ENCODE measurements at regions not wholly inside any gene's neighbourhood (a gene's known extent, or its start where the extent isn't known, plus 50 kb on each side); places are given as distances from the start of the nearest gene placed in this dataset.

DNA sequence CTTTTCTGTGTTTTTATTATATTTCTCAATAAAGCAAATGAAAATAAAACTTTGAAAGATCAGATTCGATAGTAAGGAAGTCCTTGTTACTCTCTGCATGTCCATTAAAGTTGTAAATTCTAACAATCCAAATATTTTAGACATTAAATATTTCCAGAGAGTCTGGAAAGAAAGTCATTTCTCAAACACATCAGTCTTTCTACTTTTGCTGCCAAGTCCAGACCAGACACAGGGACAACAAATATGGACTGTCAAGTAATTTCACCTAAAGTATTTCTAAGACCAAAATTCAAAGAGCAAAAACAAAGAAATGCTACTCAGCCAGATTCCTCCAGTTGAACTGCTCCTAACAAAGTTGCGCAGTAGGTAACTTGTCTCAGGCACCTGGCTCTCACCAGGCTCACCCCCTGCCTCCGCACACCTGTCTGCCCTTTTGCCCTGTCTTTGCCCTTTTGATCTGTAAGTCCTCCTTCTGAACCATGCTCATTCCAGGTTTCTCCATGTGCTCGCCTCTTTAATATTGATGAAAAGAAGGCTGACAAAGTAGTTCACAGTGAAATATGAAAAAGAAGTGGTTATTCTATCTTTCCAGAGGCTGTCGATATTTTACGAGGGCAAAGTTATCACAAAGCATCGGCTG, 300.5 kb downstream of the C7orf25 start:
- no peak overlapping the region for H3K4me3 ChIP-seq (ENCODE audit: low read depth, poor library complexity, severe bottlenecking)
- intact Hi-C loops (cut with DNase I; ENCODE audit: low total_unique reads) = no loop called here
- TF ChIP-seq CTCF (IDR thresholded peaks at IDR 0.05) (no peak), POLR2A (IDR thresholded peaks at IDR 0.05) (no peak)
- 71 to 79% methylated on average over 7 of the region's 7 CpGs for WGBS, 2 donors
- no peak for DNase-seq (ENCODE audit: low spot score in 2 of 2)

DNA sequence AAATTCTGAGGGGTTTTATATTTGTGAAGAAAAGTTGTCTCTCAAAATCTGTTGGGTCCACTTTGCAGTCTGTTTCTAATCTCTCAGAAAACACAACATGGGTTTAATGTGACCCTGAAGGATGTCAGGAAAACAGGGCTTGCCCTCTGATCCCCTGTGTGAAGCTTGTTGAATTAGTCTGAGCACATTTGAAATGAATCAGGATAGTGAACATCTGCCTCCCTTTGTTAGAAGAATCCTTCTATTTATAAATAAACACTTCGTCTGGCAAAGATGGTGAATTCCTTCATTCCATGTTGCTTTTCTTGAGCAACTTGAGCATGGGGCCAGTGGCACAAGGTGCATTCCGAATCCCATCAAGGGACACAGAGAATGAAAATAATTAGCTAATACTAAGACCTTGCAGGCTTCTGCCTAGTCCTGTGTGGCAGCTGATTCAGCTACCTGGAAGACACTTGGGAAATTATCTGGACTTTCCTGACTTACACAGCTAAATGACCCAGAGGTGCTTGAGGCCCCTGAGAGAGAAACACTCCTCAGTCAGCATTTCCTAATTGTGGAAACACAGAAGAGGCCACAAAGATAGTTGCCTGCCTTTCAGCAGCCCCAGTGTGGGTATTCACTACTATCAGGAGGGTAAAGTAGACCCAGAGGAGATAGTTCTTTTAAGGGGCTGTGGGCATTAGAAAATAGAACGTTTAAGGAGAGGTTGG, 305.5 kb downstream of the C7orf25 start:
- no peak for DNase-seq (ENCODE audit: low spot score in 2 of 2)
- TF ChIP-seq POLR2A (IDR thresholded peaks at IDR 0.05) (no peak), CTCF (IDR thresholded peaks at IDR 0.05) (no peak)
- H3K4me3 ChIP-seq (ENCODE audit: low read depth, poor library complexity, severe bottlenecking) = no peak overlapping the region
- 47 to 63% methylated on average over 3 of the region's 3 CpGs for WGBS, 2 donors
- intact Hi-C loops (cut with DNase I; ENCODE audit: low total_unique reads) = no loop called here

DNA sequence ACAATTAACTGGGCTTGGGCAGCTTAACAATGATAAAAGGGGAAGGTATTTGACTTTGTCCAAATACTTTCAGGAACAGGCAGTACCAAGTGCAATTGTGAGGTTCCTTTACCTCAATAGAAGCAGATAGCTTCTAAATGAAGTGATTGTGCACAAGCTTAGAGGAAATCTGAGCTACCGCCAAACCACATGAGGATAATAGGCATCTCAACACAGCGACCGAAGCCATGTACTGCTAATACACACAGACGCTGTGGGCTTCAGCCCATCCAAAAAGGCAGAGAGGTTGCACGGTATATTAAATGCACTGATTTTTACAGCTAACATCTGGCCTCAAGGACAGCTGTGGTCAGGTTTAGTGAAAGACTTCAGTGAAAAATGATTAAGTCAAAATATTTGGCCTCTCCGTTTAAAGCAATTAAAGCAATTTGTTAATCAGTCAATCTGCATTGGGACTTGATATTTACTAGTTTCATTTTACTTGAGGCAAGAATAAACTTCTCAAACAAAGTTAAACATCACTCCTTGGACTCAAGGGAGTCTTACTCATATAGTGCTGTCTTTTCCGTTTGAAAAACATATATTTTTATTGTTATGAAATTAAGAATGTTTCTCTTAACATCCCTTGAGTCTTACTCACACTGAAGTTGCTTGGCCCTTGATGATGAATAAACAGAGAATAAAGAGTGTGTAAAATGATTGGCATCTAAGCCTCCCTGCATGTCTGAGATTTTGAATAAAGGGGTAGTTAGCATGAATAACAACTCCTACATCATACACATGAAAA, 306.3 kb downstream of the C7orf25 start:
- 48 to 53% methylated on average over 7 of the region's 7 CpGs for WGBS, 2 donors
- intact Hi-C loops (cut with DNase I; ENCODE audit: low total_unique reads) = no loop called here
- H3K4me3 ChIP-seq (ENCODE audit: low read depth, poor library complexity, severe bottlenecking) = no peak overlapping the region
- TF ChIP-seq POLR2A (IDR thresholded peaks at IDR 0.05) (no peak), CTCF (IDR thresholded peaks at IDR 0.05) (no peak)
- DNase-seq (ENCODE audit: low spot score in 2 of 2) = no peak

- H3K4me3 ChIP-seq (ENCODE audit: low read depth, poor library complexity, severe bottlenecking) = no peak overlapping the region
- 80 to 86% methylated on average over 2 of the region's 2 CpGs for WGBS, 2 donors
- no peak for DNase-seq (ENCODE audit: low spot score in 2 of 2)
- intact Hi-C loops (cut with DNase I; ENCODE audit: low total_unique reads) = no loop called here
- TF ChIP-seq POLR2A (IDR thresholded peaks at IDR 0.05) (no peak), CTCF (IDR thresholded peaks at IDR 0.05) (no peak)
These were observed 308.4 kb downstream of the C7orf25 start for GRCh38 chr7:42603496-42603895.

DNA sequence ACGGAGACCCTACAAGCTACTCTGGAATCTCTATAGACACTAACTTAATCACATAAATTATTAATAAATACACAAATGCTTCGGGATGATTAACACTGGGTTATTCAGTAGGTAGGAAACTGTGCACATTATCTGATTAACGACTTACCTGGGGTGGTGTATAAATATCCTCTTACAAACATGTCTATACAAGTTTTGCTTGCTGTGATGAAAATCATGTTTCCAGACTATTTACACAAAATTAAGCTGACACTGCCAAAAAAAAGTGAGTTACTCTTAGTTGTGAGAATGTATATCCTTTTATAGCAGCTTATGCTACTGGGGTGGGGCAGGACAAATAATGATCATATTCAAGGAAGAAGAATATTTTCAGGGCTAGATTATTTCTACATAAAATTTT, 314.6 kb downstream of the C7orf25 start:
- no peak for TF ChIP-seq CTCF (IDR thresholded peaks at IDR 0.05)
- no peak for TF ChIP-seq POLR2A (IDR thresholded peaks at IDR 0.05)
- no peak for DNase-seq (ENCODE audit: low spot score in 2 of 2)
- intact Hi-C loops (cut with DNase I; ENCODE audit: low total_unique reads) = no loop called here
- H3K4me3 ChIP-seq (ENCODE audit: low read depth, poor library complexity, severe bottlenecking) = no peak overlapping the region
- 57 to 59% methylated on average over 3 of the region's 3 CpGs for WGBS, 2 donors
